WERI-Rb-1 (cell line): ENCODE measurements at regions not wholly inside any gene's neighbourhood (a gene's known extent, or its start where the extent isn't known, plus 50 kb on each side); places are given as distances from the start of the nearest gene placed in this dataset.

Experiments
- DNase-seq: peaks from one replicate; pipeline ENCODE4 v3.0.0-alpha.2; 2020
- H3K27ac ChIP-seq: fragments of 250-450 bp; sonication (Bioruptor Pico); 2 replicates; pipeline ENCODE4 v1.5.1; 2020; ENCODE audit warnings: mild to moderate bottlenecking, moderate library complexity
- H3K27me3 ChIP-seq: fragments of 250-450 bp; sonication (Bioruptor Pico); 2 replicates; pipeline ENCODE4 v1.5.1; 2021; ENCODE audit warnings: mild to moderate bottlenecking, low read depth, moderate library complexity; ENCODE audit not compliant: insufficient read depth, severe bottlenecking
- H3K36me3 ChIP-seq: fragments of 250-450 bp; sonication (Bioruptor Pico); 2 replicates; pipeline ENCODE4 v1.5.1; 2020; ENCODE audit warnings: mild to moderate bottlenecking, moderate library complexity
- H3K4me3 ChIP-seq: 2 replicates; pipeline ENCODE4 v1.5.1; 2011; ENCODE audit warnings: low read depth, mild to moderate bottlenecking, control low read depth, low read length
- H3K9me3 ChIP-seq: fragments of 250-450 bp; sonication (Bioruptor Pico); 2 replicates; pipeline ENCODE4 v1.5.1; 2021; ENCODE audit warnings: mild to moderate bottlenecking, moderate library complexity; ENCODE audit not compliant: severe bottlenecking
- CTCF ChIP-seq: IDR thresholded peaks from 2 replicates; pipeline ENCODE4 v1.5.1; 2011; ENCODE audit warnings: low read depth, mild to moderate bottlenecking, control low read depth, inconsistent platforms, low read length

- Histone ChIP-seq H3K4me3 (no peak overlapping the region), H3K27me3 (no peaks in the 10 kb centered on the region), H3K9me3 (no peaks in the 10 kb centered on the region), H3K27ac (no peak overlapping the region), H3K36me3 (no peaks in the 10 kb centered on the region)
- TF ChIP-seq CTCF = no peak
- DNase-seq = peak; percentile 33
Observed at GRCh38 chr10:128568990-128569945, 443.0 kb upstream of the MKI67 start.

DNA sequence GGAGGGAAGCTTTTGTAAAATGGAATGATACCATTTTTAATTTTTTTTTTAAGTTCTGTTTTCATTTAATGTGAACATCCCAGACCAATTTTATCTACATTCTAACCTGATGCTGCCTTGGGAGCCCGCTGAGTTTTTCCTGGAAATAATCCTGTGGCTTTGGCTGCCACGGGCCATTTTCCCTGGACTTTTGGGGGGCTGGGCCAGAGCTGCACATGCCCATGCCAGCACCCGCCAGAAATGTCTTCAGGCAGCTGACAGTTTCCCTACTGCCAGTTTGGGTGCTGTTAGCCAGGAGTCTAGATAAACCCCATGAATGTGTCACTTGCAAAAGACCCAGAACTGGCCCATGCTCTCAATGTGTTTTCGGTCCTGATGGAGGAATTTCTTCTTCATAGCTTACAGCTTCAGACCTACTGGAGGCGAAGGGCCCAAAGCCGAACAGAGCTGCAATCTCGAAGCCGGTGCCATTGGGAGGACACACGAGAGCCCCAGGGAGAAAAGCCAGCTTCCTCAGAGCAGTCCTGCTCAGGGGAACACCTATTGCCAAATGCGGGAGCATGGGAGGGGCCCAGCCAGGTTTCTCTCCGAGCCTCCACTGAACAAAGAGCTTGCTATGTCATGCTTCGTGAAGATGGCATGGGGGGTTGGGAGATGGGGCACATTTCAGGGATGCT lies 444.2 kb upstream of the MKI67 start:
- DNase-seq = no peak
- no peaks in the 10 kb centered on the region for H3K36me3 ChIP-seq
- no peaks in the 10 kb centered on the region for H3K27me3 ChIP-seq
- H3K9me3 ChIP-seq = no peaks in the 10 kb centered on the region
- H3K4me3 ChIP-seq = no peak overlapping the region
- no peak for TF ChIP-seq CTCF
- no peak overlapping the region for H3K27ac ChIP-seq

DNA sequence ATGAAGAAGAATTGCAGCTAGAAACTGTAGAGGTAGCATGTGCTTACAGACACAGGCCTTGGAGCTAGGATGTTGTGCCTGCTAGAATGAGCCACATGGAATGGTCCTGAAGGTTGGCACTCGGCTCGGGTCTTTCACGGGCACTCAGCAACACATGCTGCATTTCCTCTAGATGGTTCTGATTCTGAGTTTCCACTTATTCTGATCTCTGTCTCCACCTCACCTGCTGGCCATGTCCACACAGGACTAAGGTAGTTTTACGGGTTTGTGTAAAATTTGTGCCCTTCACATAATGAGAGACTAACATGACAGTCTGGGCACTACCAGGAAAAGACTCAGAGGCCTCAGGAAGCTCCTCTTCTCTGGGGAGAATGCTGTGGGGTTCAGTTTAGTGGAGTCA lies 444.8 kb upstream of the MKI67 start:
- Histone ChIP-seq H3K27me3 (no peaks in the 10 kb centered on the region), H3K36me3 (no peaks in the 10 kb centered on the region), H3K9me3 (no peaks in the 10 kb centered on the region), H3K4me3 (no peak overlapping the region), H3K27ac (no peak overlapping the region)
- no peak for TF ChIP-seq CTCF
- no peak for DNase-seq

GRCh38 chr10:128571745-128572144 lies 445.5 kb upstream of the MKI67 start:
- Histone ChIP-seq H3K36me3 (no peaks in the 10 kb centered on the region), H3K9me3 (no peaks in the 10 kb centered on the region), H3K27me3 (no peaks in the 10 kb centered on the region), H3K4me3 (no peak overlapping the region), H3K27ac (no peak overlapping the region)
- no peak for DNase-seq
- TF ChIP-seq CTCF = no peak

DNA sequence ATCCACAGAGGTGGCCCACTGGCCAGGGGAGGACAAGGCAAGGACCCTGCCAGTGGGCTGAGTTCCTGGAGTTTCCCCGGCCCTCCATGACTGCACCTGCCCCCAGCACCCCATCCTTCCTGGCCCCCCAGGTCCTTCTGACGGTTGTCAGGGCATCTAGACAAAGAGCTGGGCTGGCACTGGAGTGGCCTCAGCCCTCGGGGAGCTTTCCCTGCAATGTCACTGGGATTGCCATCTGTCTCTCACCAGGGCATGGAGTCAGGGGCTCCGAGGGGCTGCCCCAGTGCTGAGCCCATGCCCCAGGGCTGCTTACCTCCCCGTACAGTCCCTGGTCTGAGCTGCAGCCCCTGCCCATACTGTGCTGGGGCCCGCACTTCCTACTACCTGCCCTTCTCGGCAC lies 446.5 kb upstream of the MKI67 start:
- no peak for TF ChIP-seq CTCF
- no peak overlapping the region for H3K27ac ChIP-seq
- DNase-seq = no peak
- H3K4me3 ChIP-seq = no peak overlapping the region
- no peaks in the 10 kb centered on the region for H3K27me3 ChIP-seq
- no peaks in the 10 kb centered on the region for H3K9me3 ChIP-seq
- H3K36me3 ChIP-seq = no peaks in the 10 kb centered on the region
